Omental fat pad (tissue), 3 donors: ENCODE measurements at regions not wholly inside any gene's neighbourhood (a gene's known extent, or its start where the extent isn't known, plus 50 kb on each side); places are given as distances from the start of the nearest gene placed in this dataset.
"Not testable (repeated sequence)": the region's sequence is repeated elsewhere in the genome, so short reads cannot be mapped to it uniquely, and the experiment has no call there.

Experiments
- ATAC-seq: fragments of 150-250 bp; one replicate; pipeline ENCODE4 v1.9.1; 2016; ENCODE audit warnings: mild to moderate bottlenecking, moderate library complexity; ENCODE audit not compliant: low FRiP score
- DNase-seq: peaks from one replicate; pipeline ENCODE4 v3.0.0-alpha.2; 2019; ENCODE audit warnings: low spot score
- TF ChIP-seq, protein P1 (sequence below), 3 donors: fragments of 450-650 bp; IDR thresholded peaks; one replicate each; pipeline ENCODE4 v1.5.1; 2016 to 2017; ENCODE audit warnings: antibody characterized with exemption in 3 of 3, mild to moderate bottlenecking in 3 of 3, moderate library complexity in 2 of 3

DNA sequence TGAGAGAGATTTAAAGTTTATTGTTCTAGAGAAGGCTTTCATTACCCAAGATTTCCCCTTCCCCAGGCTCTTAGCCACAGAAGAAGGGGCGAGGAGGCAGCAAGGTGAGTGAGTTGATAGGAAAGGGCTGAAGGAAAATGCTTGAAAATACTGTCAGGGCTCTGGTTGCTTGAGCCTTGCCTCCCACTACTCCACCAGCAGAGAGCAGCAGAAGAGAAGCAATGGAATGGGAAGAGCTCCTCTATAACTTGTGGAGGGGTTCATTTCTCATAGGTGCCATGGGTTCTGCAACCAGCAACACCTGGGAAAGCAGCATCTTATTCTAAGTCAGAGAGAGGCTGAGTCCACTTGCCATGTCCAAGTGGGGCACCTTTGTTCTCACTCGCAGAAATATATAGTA, 184.0 kb upstream of the CNTN6 start:
- DNase-seq, result no peak
- ATAC-seq, result no peak
- TF ChIP-seq, protein P1, sequence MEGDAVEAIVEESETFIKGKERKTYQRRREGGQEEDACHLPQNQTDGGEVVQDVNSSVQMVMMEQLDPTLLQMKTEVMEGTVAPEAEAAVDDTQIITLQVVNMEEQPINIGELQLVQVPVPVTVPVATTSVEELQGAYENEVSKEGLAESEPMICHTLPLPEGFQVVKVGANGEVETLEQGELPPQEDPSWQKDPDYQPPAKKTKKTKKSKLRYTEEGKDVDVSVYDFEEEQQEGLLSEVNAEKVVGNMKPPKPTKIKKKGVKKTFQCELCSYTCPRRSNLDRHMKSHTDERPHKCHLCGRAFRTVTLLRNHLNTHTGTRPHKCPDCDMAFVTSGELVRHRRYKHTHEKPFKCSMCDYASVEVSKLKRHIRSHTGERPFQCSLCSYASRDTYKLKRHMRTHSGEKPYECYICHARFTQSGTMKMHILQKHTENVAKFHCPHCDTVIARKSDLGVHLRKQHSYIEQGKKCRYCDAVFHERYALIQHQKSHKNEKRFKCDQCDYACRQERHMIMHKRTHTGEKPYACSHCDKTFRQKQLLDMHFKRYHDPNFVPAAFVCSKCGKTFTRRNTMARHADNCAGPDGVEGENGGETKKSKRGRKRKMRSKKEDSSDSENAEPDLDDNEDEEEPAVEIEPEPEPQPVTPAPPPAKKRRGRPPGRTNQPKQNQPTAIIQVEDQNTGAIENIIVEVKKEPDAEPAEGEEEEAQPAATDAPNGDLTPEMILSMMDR (IDR thresholded peaks at IDR 0.05), result no peak

DNA sequence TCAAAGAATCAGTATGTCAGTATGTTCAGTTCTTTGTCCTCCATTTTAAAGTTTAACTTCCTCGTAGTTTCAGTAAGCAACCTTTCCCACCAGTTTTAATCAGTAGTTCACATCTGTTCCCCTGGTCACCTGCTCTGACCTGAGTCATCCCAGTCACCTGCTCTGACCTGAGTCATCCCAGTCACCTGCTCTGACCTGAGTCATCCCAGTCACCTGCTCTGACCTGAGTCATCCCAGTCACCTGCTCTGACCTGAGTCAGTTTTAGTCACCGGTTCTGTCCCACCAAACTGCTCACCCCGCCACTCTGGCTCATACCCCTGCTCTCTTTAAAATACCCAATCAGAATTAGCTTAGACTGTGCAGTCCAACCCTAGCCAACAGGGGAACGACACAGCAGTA, 180.1 kb upstream of the CNTN6 start:
- ATAC-seq, DNase-seq: not testable (repeated sequence)

DNA sequence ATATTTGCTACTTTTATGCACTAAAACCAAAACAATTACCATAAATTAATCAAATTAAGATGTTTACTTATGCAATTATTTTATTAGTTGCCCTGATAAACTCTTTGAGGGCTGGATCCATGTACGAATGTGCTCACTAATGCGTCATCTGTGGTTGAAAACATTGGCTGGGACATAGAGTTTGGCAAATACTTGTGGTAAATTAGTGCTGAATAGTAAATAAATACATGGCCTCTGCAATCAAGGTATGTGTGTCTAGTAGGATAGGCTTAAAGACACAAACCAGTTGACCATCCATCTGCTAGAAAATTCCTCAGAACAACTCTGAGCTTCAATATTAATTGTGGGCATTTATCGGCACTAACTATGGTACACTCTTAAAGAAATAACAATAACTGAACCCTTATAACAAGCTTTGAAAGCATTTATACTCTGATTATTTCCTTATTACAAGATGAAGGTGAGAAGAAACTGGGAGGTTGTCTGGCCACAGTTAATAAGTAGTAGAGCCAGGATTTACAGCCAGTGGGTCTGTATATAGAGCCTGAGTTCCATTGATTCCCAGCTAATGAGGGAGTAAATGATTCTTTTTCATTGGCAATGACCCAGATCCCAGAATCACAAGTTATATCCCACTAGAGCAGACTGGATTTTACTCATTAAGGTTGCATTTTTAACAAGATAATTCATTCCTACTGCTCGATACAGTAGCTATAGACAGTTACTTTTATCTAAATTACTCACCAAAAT, 169.5 kb upstream of the CNTN6 start:
- TF ChIP-seq, protein P1 (IDR thresholded peaks at IDR 0.05), result no peak
- DNase-seq (no peak), ATAC-seq (no peak)

DNA sequence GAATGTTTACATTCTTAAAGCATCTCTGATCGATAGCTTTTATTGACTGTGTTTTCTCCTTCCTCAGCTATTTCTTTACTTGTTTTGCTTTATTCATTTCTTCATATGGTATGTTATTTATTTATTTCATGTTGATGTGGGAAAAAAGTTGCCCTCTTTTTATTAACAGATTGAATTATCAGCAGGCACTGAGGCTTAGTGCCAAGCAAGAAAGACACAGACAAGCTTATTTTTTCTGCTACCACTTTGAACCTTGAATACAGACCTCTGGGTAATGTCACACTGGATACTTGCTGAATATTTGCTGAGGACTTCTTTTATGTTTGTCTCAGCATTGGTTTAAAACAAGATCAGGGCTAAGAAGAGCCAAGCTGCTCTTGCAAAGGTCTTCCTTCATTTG, 162.0 kb upstream of the CNTN6 start:
- DNase-seq (no peak), ATAC-seq (no peak)
- TF ChIP-seq, protein P1 (IDR thresholded peaks at IDR 0.05), result no peak

DNA sequence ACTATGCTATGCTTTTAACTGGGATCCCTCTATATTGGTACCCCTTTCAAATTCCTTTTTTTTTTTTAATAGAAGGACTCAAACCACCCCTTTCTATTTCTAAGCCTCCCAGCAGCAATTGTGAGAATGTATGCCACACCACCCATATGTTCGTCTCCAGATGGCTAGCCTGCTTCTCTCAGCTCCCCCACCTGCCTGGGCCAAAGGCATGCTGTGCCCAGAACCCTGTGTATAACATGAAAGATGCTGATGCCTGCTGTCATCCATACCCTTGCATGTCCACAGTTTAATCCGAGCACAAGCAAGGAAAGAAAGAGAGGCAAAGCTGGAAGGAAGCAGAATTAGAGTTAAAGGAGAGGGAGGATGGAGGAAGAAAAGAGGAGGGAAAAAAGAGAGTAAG, 159.5 kb upstream of the CNTN6 start:
- TF ChIP-seq, protein P1 (IDR thresholded peaks at IDR 0.05), result no peak
- DNase-seq, result no peak
- no peak for ATAC-seq

DNA sequence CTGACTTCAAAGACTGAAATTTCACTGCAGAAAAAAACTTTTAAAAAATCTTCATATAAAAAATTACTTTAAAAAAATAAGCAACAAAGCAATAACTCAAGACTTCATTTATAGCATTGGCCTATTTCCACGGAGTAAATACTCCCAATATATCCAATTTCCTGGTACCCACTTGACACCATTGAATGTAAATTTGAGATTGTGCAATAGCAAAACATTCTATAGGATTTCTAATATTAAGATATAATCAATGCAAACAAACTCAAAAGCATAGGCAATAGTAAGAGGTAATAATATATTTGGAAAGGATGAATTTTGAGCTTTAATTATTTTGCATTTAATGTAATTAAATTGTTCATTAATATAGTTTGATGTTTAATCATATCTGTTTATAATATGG, 148.0 kb upstream of the CNTN6 start:
- DNase-seq (no peak), ATAC-seq (no peak)
- TF ChIP-seq, protein P1 (IDR thresholded peaks at IDR 0.05), result no peak

DNA sequence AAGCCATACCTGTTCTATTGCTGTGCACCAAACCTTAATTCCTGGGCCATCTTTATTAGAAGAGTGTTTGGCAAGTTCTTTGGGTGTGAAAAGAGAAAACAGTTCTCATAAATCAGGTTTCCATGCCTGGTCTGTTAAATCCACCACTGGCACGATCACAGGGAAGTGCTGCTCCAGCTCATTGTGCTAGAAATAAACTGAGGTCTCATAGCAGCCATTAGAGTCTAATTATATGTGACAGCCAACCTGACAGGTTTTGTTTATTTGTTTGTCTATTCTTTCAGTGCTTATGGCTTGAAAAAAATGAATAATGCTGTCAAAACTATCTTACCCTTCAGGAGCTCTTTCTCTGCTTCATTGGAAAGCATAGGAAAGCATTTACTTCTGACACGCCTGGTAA, 147.1 kb upstream of the CNTN6 start:
- ATAC-seq, result no peak
- no peak for DNase-seq
- TF ChIP-seq, protein P1 (IDR thresholded peaks at IDR 0.05), result no peak
